SK-N-SH (cell line): ENCODE measurements at regions not wholly inside any gene's neighbourhood (a gene's known extent, or its start where the extent isn't known, plus 50 kb on each side); places are given as distances from the start of the nearest gene placed in this dataset.

Experiments used
- CTCF ChIP-seq: fragments of 200-600 bp; sonication (generic); IDR thresholded peaks from 2 replicates; pipeline ENCODE4 v1.6.1; 2017; ENCODE audit warnings: antibody characterized with exemption, mild to moderate bottlenecking, moderate library complexity
- FOSL2 ChIP-seq: IDR thresholded peaks from 2 replicates; pipeline ENCODE4 v1.4.0; 2012; ENCODE audit warnings: low read depth, mild to moderate bottlenecking, moderate library complexity, borderline replicate concordance
- FOXJ3 ChIP-seq: sonication (generic); formaldehyde crosslinking; IDR thresholded peaks from 2 replicates; pipeline ENCODE4 v1.5.1; 2020; ENCODE audit warnings: mild to moderate bottlenecking, missing genetic modification reagents
- PBX3 ChIP-seq: IDR thresholded peaks from 2 replicates; pipeline ENCODE4; 2012
- POLR2AphosphoS5 ChIP-seq: IDR thresholded peaks from 2 replicates; pipeline ENCODE4 v1.6.1; 2012; ENCODE audit warnings: low read depth, low read length
- RAD21 ChIP-seq: IDR thresholded peaks from 2 replicates; pipeline ENCODE4 v1.6.1; 2012; ENCODE audit warnings: mild to moderate bottlenecking, low read length
- SIN3A ChIP-seq: IDR thresholded peaks from 2 replicates; pipeline ENCODE4 v1.6.1; 2012; ENCODE audit warnings: low read depth, mild to moderate bottlenecking, low read length, moderate library complexity, borderline replicate concordance

- no peak for TF ChIP-seq CTCF
- TF ChIP-seq PBX3 = no peak
- no peak for TF ChIP-seq SIN3A
- TF ChIP-seq FOSL2 = no peak
- no peak for TF ChIP-seq POLR2AphosphoS5
- TF ChIP-seq FOXJ3 (CRISPR knock-in tag) = no peak
- TF ChIP-seq RAD21 = no peak
Observed at GRCh38 chr2:19287324-19287723, 71.1 kb downstream of the OSR1 start.
